SU-DHL-6 (cell line): ENCODE measurements at regions not wholly inside any gene's neighbourhood (a gene's known extent, or its start where the extent isn't known, plus 50 kb on each side); places are given as distances from the start of the nearest gene placed in this dataset.

Source experiments
- CTCF ChIP-seq: fragments of 200-600 bp; sonication (generic); IDR thresholded peaks from one replicate; pipeline ENCODE4 v1.5.1; 2017; ENCODE audit warnings: antibody characterized with exemption, mild to moderate bottlenecking, low read length, moderate library complexity; ENCODE audit not compliant: insufficient read depth, poor library complexity, severe bottlenecking
- EZH2phosphoT487 ChIP-seq: fragments of 200-600 bp; sonication (generic), shearing (Covaris generic); conservative IDR thresholded peaks from 2 replicates; pipeline ENCODE4 v1.6.1; 2018; ENCODE audit warnings: mild to moderate bottlenecking, antibody characterized with exemption, low read length, moderate library complexity, mixed read lengths

DNA sequence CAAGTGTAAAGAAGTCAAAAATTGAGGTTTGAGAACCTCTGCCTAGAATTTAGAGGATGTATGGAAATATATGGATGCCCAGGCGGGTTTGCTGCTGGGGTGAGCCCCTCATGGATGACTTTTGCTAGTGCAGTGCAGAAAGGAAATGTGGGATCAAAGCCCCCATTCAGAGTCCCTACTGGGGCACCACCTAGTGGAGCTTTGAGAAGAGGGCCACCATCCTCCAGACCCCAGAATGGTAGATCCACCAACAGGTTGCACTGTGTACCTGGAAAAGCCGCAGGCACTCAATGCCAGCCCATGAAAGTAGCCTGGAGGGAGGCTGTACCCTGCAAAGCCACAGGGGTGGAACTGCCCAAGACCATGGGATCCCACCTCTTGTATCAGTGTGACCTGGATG, 330.7 kb upstream of the DPYD start:
- no peak for TF ChIP-seq CTCF
- TF ChIP-seq EZH2phosphoT487, result no peak
